Endothelial cell (in vitro differentiated cells): ENCODE measurements at regions not wholly inside any gene's neighbourhood (a gene's known extent, or its start where the extent isn't known, plus 50 kb on each side); places are given as distances from the start of the nearest gene placed in this dataset.

Source experiments
- DNase-seq: peaks from one replicate; pipeline ENCODE4 v3.0.0; 2021; ENCODE audit warnings: low spot score
- H3K27ac Mint-ChIP-seq: one replicate; pipeline ENCODE4 v1.8.0; 2021; ENCODE audit warnings: mixed read lengths, inconsistent platforms; ENCODE audit not compliant: unreplicated experiment
- H3K27me3 Mint-ChIP-seq: one replicate; pipeline ENCODE4 v1.8.0; 2021; ENCODE audit warnings: mild to moderate bottlenecking, moderate library complexity, mixed read lengths, inconsistent platforms; ENCODE audit not compliant: unreplicated experiment
- H3K36me3 Mint-ChIP-seq: one replicate; pipeline ENCODE4 v1.8.0; 2021; ENCODE audit warnings: mild to moderate bottlenecking, low read depth, mixed read lengths, inconsistent platforms; ENCODE audit not compliant: unreplicated experiment
- H3K4me1 Mint-ChIP-seq: one replicate; pipeline ENCODE4 v1.8.0; 2021; ENCODE audit warnings: mild to moderate bottlenecking, mixed read lengths, inconsistent platforms; ENCODE audit not compliant: unreplicated experiment
- H3K4me3 Mint-ChIP-seq: one replicate; pipeline ENCODE4 v1.8.0; 2021; ENCODE audit warnings: mild to moderate bottlenecking, mixed read lengths, inconsistent platforms; ENCODE audit not compliant: unreplicated experiment
- H3K9me3 Mint-ChIP-seq: one replicate; pipeline ENCODE4 v1.8.0; 2021; ENCODE audit warnings: mixed read lengths, inconsistent platforms; ENCODE audit not compliant: unreplicated experiment
- CTCF ChIP-seq: fragments of 200-600 bp; sonication (generic); IDR thresholded peaks from one replicate; pipeline ENCODE4 v1.5.0; 2021; ENCODE audit warnings: antibody characterized with exemption; ENCODE audit not compliant: unreplicated experiment

DNA sequence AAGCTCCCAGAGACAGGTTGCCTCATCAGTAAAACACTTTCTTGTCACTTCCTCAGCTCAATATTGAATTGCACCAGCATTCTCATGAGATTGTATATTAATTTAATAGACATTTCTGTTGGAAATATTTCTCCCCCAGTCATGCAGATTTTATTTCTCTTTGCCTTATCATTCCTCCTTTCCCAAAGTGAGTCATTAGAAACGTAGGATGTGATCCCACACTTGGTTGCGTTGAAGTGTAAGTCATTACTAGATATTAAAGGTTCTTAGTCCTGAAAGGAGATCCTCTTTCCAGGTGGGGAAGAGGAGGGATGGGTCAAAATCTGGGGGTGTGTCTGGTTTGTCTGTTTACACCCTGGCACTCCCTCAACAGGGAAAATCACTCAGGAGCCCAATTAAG, 438.2 kb downstream of the SLC4A3 start:
- Mint-ChIP-seq H3K4me3 (no peak overlapping the region), H3K4me1 (peaks cover 7% of the 10 kb centered on the region), H3K9me3 (no peaks in the 10 kb centered on the region), H3K36me3 (no peaks in the 10 kb centered on the region), H3K27ac (no peak overlapping the region), H3K27me3 (no peaks in the 10 kb centered on the region)
- TF ChIP-seq CTCF: no peak
- DNase-seq: no peak

DNA sequence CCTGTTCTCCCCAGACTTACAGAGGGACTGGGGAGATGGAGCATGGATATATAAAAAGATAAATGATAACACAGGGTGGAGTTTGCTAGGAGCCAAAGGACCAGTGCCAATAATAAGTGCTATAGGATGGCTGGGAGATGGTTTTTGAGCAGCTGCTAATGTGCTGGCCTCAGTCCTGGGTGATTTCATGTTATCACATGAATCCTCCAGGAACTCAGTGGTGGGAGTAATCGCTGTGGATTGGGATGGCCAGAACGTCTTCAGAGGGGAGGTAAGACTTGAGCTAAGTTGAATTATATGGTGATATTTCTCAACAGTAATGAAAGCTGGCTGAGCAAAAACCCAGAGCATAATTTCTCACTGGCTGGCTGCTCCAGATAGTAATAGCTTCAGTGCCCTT, 441.4 kb downstream of the SLC4A3 start:
- Mint-ChIP-seq H3K27ac (no peak overlapping the region), H3K27me3 (no peaks in the 10 kb centered on the region), H3K36me3 (no peaks in the 10 kb centered on the region), H3K4me3 (no peak overlapping the region), H3K9me3 (no peaks in the 10 kb centered on the region), H3K4me1 (peaks cover 10% of the 10 kb centered on the region)
- no peak for DNase-seq
- TF ChIP-seq CTCF: no peak

DNA sequence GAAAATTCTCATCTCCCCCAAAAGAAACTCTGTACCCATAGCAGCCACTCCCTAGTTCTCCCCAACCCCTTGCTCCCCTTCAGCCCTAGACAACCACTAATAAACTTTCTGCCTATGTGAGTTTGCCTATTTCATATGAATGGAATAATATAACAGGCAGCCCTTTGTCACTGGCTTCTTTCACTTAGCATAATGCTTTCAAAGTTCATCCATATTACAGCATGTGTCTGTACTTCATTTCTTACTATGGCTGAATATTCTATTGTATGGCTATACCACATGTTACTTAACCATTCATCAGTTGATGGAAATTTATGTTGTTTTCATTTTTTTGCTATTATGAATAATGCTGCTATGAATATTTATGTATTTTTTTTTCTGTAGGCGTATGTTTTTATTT, 442.9 kb downstream of the SLC4A3 start:
- H3K27ac Mint-ChIP-seq: no peak overlapping the region
- no peak for TF ChIP-seq CTCF
- peaks cover 5% of the 10 kb centered on the region for H3K4me1 Mint-ChIP-seq
- no peaks in the 10 kb centered on the region for H3K27me3 Mint-ChIP-seq
- no peak for DNase-seq
- H3K9me3 Mint-ChIP-seq: no peaks in the 10 kb centered on the region
- no peaks in the 10 kb centered on the region for H3K36me3 Mint-ChIP-seq
- no peak overlapping the region for H3K4me3 Mint-ChIP-seq

DNA sequence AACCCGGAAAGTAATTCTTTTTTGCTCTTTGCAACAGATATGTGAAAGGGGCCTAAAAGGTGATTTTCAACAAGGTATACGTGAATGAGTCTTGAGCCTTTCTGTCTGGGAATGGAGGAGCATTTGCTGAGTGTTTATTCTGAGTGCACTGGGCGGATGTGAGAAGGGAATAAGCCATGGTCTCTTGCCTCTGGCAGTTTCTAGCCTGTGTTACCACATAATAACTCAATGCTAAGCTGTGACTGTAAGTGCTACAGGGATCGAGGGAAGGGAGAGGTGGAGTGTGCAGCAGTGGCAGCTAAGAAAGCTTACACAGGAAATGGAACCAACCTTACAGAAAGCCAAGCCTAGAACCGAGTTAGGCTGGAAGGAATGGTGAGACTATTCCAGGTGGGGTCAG, 444.3 kb downstream of the SLC4A3 start:
- Mint-ChIP-seq H3K27ac (no peak overlapping the region), H3K4me3 (no peak overlapping the region), H3K36me3 (no peaks in the 10 kb centered on the region), H3K27me3 (no peaks in the 10 kb centered on the region), H3K9me3 (no peaks in the 10 kb centered on the region), H3K4me1 (peaks cover 5% of the 10 kb centered on the region)
- DNase-seq: no peak
- TF ChIP-seq CTCF: no peak

GRCh38 chr2:220072669-220073220, 445.3 kb downstream of the SLC4A3 start:
- peaks cover 5% of the 10 kb centered on the region for H3K4me1 Mint-ChIP-seq
- H3K27ac Mint-ChIP-seq: no peak overlapping the region
- no peaks in the 10 kb centered on the region for H3K36me3 Mint-ChIP-seq
- H3K9me3 Mint-ChIP-seq: no peaks in the 10 kb centered on the region
- DNase-seq: no peak
- H3K27me3 Mint-ChIP-seq: no peaks in the 10 kb centered on the region
- no peak for TF ChIP-seq CTCF
- no peak overlapping the region for H3K4me3 Mint-ChIP-seq
